GM23338 (cell line): ENCODE measurements at regions not wholly inside any gene's neighbourhood (a gene's known extent, or its start where the extent isn't known, plus 50 kb on each side); places are given as distances from the start of the nearest gene placed in this dataset.
A peak's percentile ranks its signal among the peaks of the same experiment; 100 is the strongest.

Experiments
- ATAC-seq: fragments of 200-7000 bp; cut with Tn5 transposase; 3 replicates; pipeline ENCODE4 v1.9.1; 2020
- DNase-seq: peaks from one replicate; pipeline ENCODE4 v3.0.0-alpha.2; 2015; ENCODE audit warnings: low spot score
- H2AFZ ChIP-seq: fragments of 200-600 bp; sonication (generic); 2 replicates; pipeline ENCODE4 v1.8.0; 2016; ENCODE audit warnings: antibody characterized with exemption, mild to moderate bottlenecking, moderate library complexity
- H3F3A ChIP-seq: fragments of 200-600 bp; sonication (generic); replicated peaks from 2 replicates; pipeline ENCODE4 v1.8.0; 2017; ENCODE audit warnings: antibody characterized with exemption, mixed run types, low read depth
- H3K27ac ChIP-seq: fragments of 200-600 bp; sonication (generic); 2 replicates; pipeline ENCODE4 v1.6.1; 2016; ENCODE audit warnings: low read depth
- H3K27me3 ChIP-seq: fragments of 200-600 bp; sonication (generic); 2 replicates; pipeline ENCODE4 v1.8.0; 2016; ENCODE audit warnings: mild to moderate bottlenecking, mixed run types, moderate library complexity; ENCODE audit not compliant: insufficient read depth
- H3K36me3 ChIP-seq: fragments of 200-600 bp; sonication (generic); 2 replicates; pipeline ENCODE4 v1.8.0; 2016; ENCODE audit warnings: mild to moderate bottlenecking; ENCODE audit not compliant: insufficient read depth
- H3K4me1 ChIP-seq: fragments of 200-600 bp; sonication (generic); 2 replicates; pipeline ENCODE4 v1.8.0; 2016; ENCODE audit warnings: mild to moderate bottlenecking, moderate library complexity; ENCODE audit not compliant: insufficient read depth
- H3K4me2 ChIP-seq: fragments of 200-600 bp; sonication (generic); 2 replicates; pipeline ENCODE4 v1.7.1; 2017; ENCODE audit warnings: mixed run types
- H3K4me3 ChIP-seq: fragments of 200-600 bp; sonication (generic); 2 replicates; pipeline ENCODE4 v1.6.1; 2016; ENCODE audit warnings: mixed run types
- H3K79me2 ChIP-seq: fragments of 200-600 bp; sonication (generic); replicated peaks from 2 replicates; pipeline ENCODE4 v1.8.0; 2017; ENCODE audit warnings: mild to moderate bottlenecking; ENCODE audit not compliant: insufficient read depth
- H3K9me2 ChIP-seq: fragments of 200-600 bp; sonication (generic); 2 replicates; pipeline ENCODE4 v1.8.0; 2017; ENCODE audit not compliant: insufficient read depth
- H4K20me1 ChIP-seq: fragments of 200-600 bp; sonication (generic); replicated peaks from 2 replicates; pipeline ENCODE4 v1.8.0; 2017; ENCODE audit warnings: mild to moderate bottlenecking; ENCODE audit not compliant: insufficient read depth
- H3K27ac Mint-ChIP-seq: 2 replicates; pipeline ENCODE4 v1.8.0; 2020; ENCODE audit warnings: inconsistent platforms, mild to moderate bottlenecking, moderate library complexity, mixed read lengths
- H3K27me3 Mint-ChIP-seq: 3 replicates; pipeline ENCODE4 v1.8.0; 2022; ENCODE audit warnings: low read depth, mild to moderate bottlenecking, moderate library complexity, mixed read lengths, inconsistent platforms; ENCODE audit not compliant: insufficient read depth, poor library complexity
- H3K36me3 Mint-ChIP-seq: 3 replicates; pipeline ENCODE4 v1.8.0; 2021; ENCODE audit warnings: low read depth, mild to moderate bottlenecking, inconsistent platforms, moderate library complexity, mixed read lengths
- H3K4me1 Mint-ChIP-seq: 3 replicates; pipeline ENCODE4 v1.8.0; 2020; ENCODE audit warnings: mild to moderate bottlenecking, inconsistent platforms, mixed read lengths
- H3K4me3 Mint-ChIP-seq: 3 replicates; pipeline ENCODE4 v1.8.0; 2021; ENCODE audit warnings: moderate library complexity, mild to moderate bottlenecking, inconsistent platforms, mixed read lengths
- H3K9me3 Mint-ChIP-seq: 3 replicates; pipeline ENCODE4 v1.8.0; 2020; ENCODE audit warnings: moderate library complexity, mild to moderate bottlenecking, inconsistent platforms, mixed read lengths
- EZH2phosphoT487 ChIP-seq: fragments of 200-600 bp; sonication (generic); IDR thresholded peaks from one replicate; pipeline ENCODE4 v1.8.1; 2018; ENCODE audit warnings: antibody characterized with exemption; ENCODE audit not compliant: unreplicated experiment
- JUNB ChIP-seq: IDR thresholded peaks from one replicate; pipeline ENCODE4 v1.6.1; 2016; ENCODE audit warnings: antibody characterized with exemption; ENCODE audit not compliant: unreplicated experiment
- POLR2AphosphoS5 ChIP-seq: IDR thresholded peaks from 2 replicates; pipeline ENCODE4 v1.6.1; 2016; ENCODE audit warnings: antibody characterized with exemption, low read depth
- ZNF114 ChIP-seq: fragments of 250-450 bp; sonication (Bioruptor Pico); IDR thresholded peaks from 2 replicates; pipeline ENCODE4 v1.5.0; 2020; ENCODE audit warnings: mild to moderate bottlenecking, moderate library complexity
- ZNF331 ChIP-seq: fragments of 250-450 bp; sonication (Bioruptor Pico); IDR thresholded peaks from 2 replicates; pipeline ENCODE4 v1.5.0; 2020; ENCODE audit warnings: low read depth, mild to moderate bottlenecking, moderate library complexity
- TF ChIP-seq, protein P1 (sequence below): IDR thresholded peaks from one replicate; pipeline ENCODE4 v1.6.1; 2018; ENCODE audit warnings: antibody characterized with exemption; ENCODE audit not compliant: unreplicated experiment

DNA sequence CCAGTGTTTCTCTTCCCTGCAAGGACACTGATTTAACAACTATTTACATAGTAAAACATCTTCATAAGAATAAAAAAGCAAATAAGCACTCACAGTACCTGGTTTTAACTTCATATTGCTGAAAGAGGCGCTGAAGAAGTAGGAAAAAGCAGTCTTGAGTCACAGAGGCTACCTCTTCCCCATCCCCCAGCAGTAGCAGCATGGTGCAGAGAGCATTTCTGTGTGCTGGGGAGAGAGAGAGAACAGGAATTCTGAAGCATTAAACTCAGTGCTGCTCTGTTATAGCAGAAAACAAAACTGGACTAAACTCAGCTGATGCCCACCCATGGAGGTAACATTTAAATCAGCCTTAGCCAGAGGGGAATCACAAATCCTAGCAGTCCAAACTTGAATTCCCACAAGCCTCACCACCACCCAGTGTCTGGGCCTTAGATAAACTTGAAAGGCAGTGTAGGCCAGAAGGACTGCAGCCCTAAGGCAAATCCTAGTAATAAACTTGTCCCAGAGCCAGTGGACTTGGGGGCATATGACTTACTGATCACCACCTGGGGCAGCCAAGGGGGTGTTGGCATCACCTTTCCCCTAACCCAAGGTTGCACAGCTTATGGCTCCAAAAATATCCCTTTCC lies 321.8 kb upstream of the CWC22 start:
- TF ChIP-seq ZNF114 (CRISPR knock-in tag) (no peak), JUNB (no peak), EZH2phosphoT487 (no peak)
- H3K27ac Mint-ChIP-seq, result no peak overlapping the region; the same call in 1 of the 2 replicates
- H3K36me3 Mint-ChIP-seq, result no peaks in the 10 kb centered on the region; the same call in 2 of the 3 replicates
- Histone ChIP-seq H3K4me1 (no peaks in the 10 kb centered on the region), H3K4me2 (0 out of 2 replicates have a peak overlapping the region, but pooled peaks have one; percentile 31), H3K27ac (no peak overlapping the region), H3K36me3 (no peaks in the 10 kb centered on the region), H3K27me3 (no peaks in the 10 kb centered on the region), H2AFZ (peak overlapping the region; percentile 80), H3K4me3 (no peak overlapping the region), H3K79me2 (no peaks in the 10 kb centered on the region), H4K20me1 (no peaks in the 10 kb centered on the region), H3F3A (no peaks in the 10 kb centered on the region), H3K9me2 (peaks cover 3% of the 10 kb centered on the region; the same call in 1 of the 2 replicates)
- no peak overlapping the region for H3K4me3 Mint-ChIP-seq
- DNase-seq, result peak; percentile 25
- ATAC-seq, result peak; percentile 84
- H3K4me1 Mint-ChIP-seq, result peaks cover 8% of the 10 kb centered on the region
- no peaks in the 10 kb centered on the region for H3K27me3 Mint-ChIP-seq
- H3K9me3 Mint-ChIP-seq, result no peaks in the 10 kb centered on the region; the same call in 2 of the 3 replicates

DNA sequence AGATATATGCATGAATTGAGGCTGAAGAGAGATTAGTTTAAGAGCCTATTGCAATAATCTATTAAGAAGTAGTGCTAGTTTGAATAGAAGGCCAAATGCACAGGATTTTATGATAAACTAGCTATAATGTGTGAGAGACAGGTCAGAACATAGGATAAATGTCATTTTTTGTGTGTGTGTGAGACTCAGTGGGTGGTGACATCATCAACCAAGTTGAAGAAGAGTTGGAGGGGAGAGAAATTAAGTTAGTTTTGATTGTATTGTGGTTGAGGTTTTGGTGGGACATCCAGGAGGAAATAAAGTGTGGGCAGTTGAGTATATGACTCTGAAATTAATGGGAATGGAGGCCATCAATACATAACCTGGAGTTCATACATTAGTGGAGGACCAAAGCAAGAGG lies 320.1 kb upstream of the CWC22 start:
- Histone ChIP-seq H3K4me1 (no peaks in the 10 kb centered on the region), H3K79me2 (no peaks in the 10 kb centered on the region), H3K27me3 (no peaks in the 10 kb centered on the region), H3F3A (no peaks in the 10 kb centered on the region), H4K20me1 (no peaks in the 10 kb centered on the region), H3K4me3 (no peak overlapping the region), H3K4me2 (no peak overlapping the region), H3K36me3 (no peaks in the 10 kb centered on the region), H2AFZ (no peak overlapping the region), H3K9me2 (0 out of 2 replicates have a peak, but pooled peaks cover 3% of the 10 kb centered on the region), H3K27ac (no peak overlapping the region)
- Mint-ChIP-seq H3K9me3 (no peaks in the 10 kb centered on the region; the same call in 2 of the 3 replicates), H3K27me3 (peaks cover 2% of the 10 kb centered on the region), H3K4me1 (peaks cover 8% of the 10 kb centered on the region), H3K36me3 (no peaks in the 10 kb centered on the region), H3K4me3 (no peak overlapping the region), H3K27ac (no peak overlapping the region; the same call in 1 of the 2 replicates)
- ATAC-seq (no peak), DNase-seq (no peak)
- no peak for TF ChIP-seq ZNF331 (CRISPR knock-in tag)
- TF ChIP-seq, protein P1, sequence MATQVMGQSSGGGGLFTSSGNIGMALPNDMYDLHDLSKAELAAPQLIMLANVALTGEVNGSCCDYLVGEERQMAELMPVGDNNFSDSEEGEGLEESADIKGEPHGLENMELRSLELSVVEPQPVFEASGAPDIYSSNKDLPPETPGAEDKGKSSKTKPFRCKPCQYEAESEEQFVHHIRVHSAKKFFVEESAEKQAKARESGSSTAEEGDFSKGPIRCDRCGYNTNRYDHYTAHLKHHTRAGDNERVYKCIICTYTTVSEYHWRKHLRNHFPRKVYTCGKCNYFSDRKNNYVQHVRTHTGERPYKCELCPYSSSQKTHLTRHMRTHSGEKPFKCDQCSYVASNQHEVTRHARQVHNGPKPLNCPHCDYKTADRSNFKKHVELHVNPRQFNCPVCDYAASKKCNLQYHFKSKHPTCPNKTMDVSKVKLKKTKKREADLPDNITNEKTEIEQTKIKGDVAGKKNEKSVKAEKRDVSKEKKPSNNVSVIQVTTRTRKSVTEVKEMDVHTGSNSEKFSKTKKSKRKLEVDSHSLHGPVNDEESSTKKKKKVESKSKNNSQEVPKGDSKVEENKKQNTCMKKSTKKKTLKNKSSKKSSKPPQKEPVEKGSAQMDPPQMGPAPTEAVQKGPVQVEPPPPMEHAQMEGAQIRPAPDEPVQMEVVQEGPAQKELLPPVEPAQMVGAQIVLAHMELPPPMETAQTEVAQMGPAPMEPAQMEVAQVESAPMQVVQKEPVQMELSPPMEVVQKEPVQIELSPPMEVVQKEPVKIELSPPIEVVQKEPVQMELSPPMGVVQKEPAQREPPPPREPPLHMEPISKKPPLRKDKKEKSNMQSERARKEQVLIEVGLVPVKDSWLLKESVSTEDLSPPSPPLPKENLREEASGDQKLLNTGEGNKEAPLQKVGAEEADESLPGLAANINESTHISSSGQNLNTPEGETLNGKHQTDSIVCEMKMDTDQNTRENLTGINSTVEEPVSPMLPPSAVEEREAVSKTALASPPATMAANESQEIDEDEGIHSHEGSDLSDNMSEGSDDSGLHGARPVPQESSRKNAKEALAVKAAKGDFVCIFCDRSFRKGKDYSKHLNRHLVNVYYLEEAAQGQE, result no peak
- no peak for TF ChIP-seq POLR2AphosphoS5
